GM19467 (cell line): ENCODE measurements at regions not wholly inside any gene's neighbourhood (a gene's known extent, or its start where the extent isn't known, plus 50 kb on each side); places are given as distances from the start of the nearest gene placed in this dataset.
A peak's percentile ranks its signal among the peaks of the same experiment; 100 is the strongest.
"Not testable (repeated sequence)": the region's sequence is repeated elsewhere in the genome, so short reads cannot be mapped to it uniquely, and the experiment has no call there.

Source experiments
- ATAC-seq: cut with Tn5 transposase; IDR thresholded peaks from one replicate; pipeline ENCODE4 v1.9.1; 2021; ENCODE audit warnings: mild to moderate bottlenecking, moderate library complexity; ENCODE audit not compliant: unreplicated experiment

GRCh38 chr12:61923152-61923551, 337.1 kb upstream of the USP15 start:
- no peak for ATAC-seq

GRCh38 chr12:61934564-61934963, 325.6 kb upstream of the USP15 start:
- no peak for ATAC-seq

GRCh38 chr12:61939977-61940376, 320.2 kb upstream of the USP15 start:
- no peak for ATAC-seq

- no peak for ATAC-seq
Measured at GRCh38 chr12:61956545-61956944, 303.7 kb upstream of the USP15 start.

- no peak for ATAC-seq
Measured at GRCh38 chr12:61974461-61974860, 285.7 kb upstream of the USP15 start.

GRCh38 chr12:61985830-61986229, 274.4 kb upstream of the USP15 start:
- ATAC-seq: no peak

GRCh38 chr12:61987173-61987572, 273.0 kb upstream of the USP15 start:
- ATAC-seq: no peak

- no peak for ATAC-seq
Measured at GRCh38 chr12:61991661-61992060, 268.5 kb upstream of the USP15 start.

GRCh38 chr12:61993734-61994345, 266.4 kb upstream of the USP15 start:
- ATAC-seq: no peak

GRCh38 chr12:61996717-61997116, 263.5 kb upstream of the USP15 start:
- ATAC-seq: no peak

GRCh38 chr12:61998791-61999190, 261.4 kb upstream of the USP15 start:
- no peak for ATAC-seq

GRCh38 chr12:61999311-61999710, 260.9 kb upstream of the USP15 start:
- ATAC-seq: no peak

GRCh38 chr12:62001424-62001823, 258.8 kb upstream of the USP15 start:
- no peak for ATAC-seq

GRCh38 chr12:62003226-62003625, 257.0 kb upstream of the USP15 start:
- ATAC-seq: no peak

GRCh38 chr12:62003701-62004100, 256.5 kb upstream of the USP15 start:
- ATAC-seq: no peak

- ATAC-seq: no peak
Measured at GRCh38 chr12:62005615-62006014, 254.6 kb upstream of the USP15 start.

- ATAC-seq: peak; percentile 61
Measured at GRCh38 chr12:62006076-62006732, 254.0 kb upstream of the USP15 start.

- no peak for ATAC-seq
Measured at GRCh38 chr12:62008703-62009102, 251.5 kb upstream of the USP15 start.

- no peak for ATAC-seq
Measured at GRCh38 chr12:62009445-62009844, 250.8 kb upstream of the USP15 start.

- not testable (repeated sequence) for ATAC-seq
Measured at GRCh38 chr12:62010331-62010906, 249.8 kb upstream of the USP15 start.

- ATAC-seq: not testable (repeated sequence)
Measured at GRCh38 chr12:62010973-62011372, 249.2 kb upstream of the USP15 start.

- ATAC-seq: no peak
Measured at GRCh38 chr12:62014330-62014729, 245.9 kb upstream of the USP15 start.
